ENCODE measurements at regions not wholly inside any gene's neighbourhood (a gene's known extent, or its start where the extent isn't known, plus 50 kb on each side); places are given as distances from the start of the nearest gene placed in this dataset.

DNA sequence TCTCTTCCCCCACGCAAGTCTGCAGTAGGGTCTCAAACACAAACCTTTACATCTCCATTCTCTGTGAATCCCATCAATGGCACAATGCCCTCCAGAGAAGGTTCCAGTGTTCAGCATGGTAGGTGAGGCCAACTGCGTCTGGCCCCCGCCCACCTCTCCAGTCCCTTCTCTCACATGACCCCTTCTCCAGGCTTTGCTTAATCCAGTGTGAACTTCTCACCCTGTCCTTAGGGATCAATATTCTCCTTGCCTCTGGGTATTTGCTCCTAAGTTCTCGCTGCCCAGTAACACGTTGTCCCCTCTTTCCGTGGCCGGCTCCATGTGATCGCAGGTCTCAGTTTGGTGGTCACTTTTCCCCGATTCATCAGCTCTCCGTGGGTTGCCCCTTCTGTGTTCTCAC is 225.1 kb upstream of the PMEPA1 start:
- peaks cover 56% of the 10 kb centered on the region for H3K27me3 ChIP-seq (ENCODE audit: control insufficient read depth, extremely low read depth, insufficient read depth, low read length)
- TF ChIP-seq EZH2 (IDR thresholded peaks at IDR 0.05; ENCODE audit: low read length): no peak
- TF ChIP-seq, protein P1, sequence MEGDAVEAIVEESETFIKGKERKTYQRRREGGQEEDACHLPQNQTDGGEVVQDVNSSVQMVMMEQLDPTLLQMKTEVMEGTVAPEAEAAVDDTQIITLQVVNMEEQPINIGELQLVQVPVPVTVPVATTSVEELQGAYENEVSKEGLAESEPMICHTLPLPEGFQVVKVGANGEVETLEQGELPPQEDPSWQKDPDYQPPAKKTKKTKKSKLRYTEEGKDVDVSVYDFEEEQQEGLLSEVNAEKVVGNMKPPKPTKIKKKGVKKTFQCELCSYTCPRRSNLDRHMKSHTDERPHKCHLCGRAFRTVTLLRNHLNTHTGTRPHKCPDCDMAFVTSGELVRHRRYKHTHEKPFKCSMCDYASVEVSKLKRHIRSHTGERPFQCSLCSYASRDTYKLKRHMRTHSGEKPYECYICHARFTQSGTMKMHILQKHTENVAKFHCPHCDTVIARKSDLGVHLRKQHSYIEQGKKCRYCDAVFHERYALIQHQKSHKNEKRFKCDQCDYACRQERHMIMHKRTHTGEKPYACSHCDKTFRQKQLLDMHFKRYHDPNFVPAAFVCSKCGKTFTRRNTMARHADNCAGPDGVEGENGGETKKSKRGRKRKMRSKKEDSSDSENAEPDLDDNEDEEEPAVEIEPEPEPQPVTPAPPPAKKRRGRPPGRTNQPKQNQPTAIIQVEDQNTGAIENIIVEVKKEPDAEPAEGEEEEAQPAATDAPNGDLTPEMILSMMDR (optimal IDR thresholded peaks at IDR 0.05 in 1 of 3, IDR thresholded peaks at IDR 0.05 in 1 of 3, conservative IDR thresholded peaks at IDR 0.05 in 1 of 3; ENCODE audit: extremely low read depth in 1 of 3, insufficient read depth in 2 of 3, low read length in 3 of 3): no peak
- FAIRE-seq: no peak
- H3K36me3 ChIP-seq (ENCODE audit: control insufficient read depth in 2 of 2, extremely low read depth in 1 of 2, insufficient read depth in 2 of 2, low read length in 2 of 2): no peaks in the 10 kb centered on the region
- H3K27ac ChIP-seq (ENCODE audit: control insufficient read depth, insufficient read depth, low read length): no peak overlapping the region
- H4K20me1 ChIP-seq (ENCODE audit: control insufficient read depth, extremely low read depth, insufficient read depth, low read length): no peaks in the 10 kb centered on the region
- no peaks in the 10 kb centered on the region for H3K9me1 ChIP-seq (ENCODE audit: control insufficient read depth, extremely low read depth, insufficient read depth, low read length)
- H3K4me1 ChIP-seq (ENCODE audit: control insufficient read depth, extremely low read depth, insufficient read depth, low read length): no peaks in the 10 kb centered on the region
- no peak overlapping the region for H3K9ac ChIP-seq (ENCODE audit: control insufficient read depth, extremely low read depth, insufficient read depth, low read length)
- no peak for DNase-seq (ENCODE audit: low read depth, low spot score)
- dilution Hi-C loops (cut with MboI; ENCODE audit: extremely low pct_ligation_motif_present, low sequenced_read_pairs): no loop called here
- no peak overlapping the region for H3K4me3 ChIP-seq (ENCODE audit: control insufficient read depth in 2 of 3, extremely low read depth in 1 of 3, insufficient read depth in 2 of 3, low read depth in 1 of 3, low read length in 3 of 3)
- no peak overlapping the region for H3K4me2 ChIP-seq (ENCODE audit: control insufficient read depth, extremely low read depth, insufficient read depth, low read depth, low read length)
- no peak overlapping the region for H2AFZ ChIP-seq (ENCODE audit: control insufficient read depth, low read length)
- no peaks in the 10 kb centered on the region for H3K9me3 ChIP-seq (ENCODE audit: control insufficient read depth, low read depth, low read length)
- no peaks in the 10 kb centered on the region for H3K79me2 ChIP-seq (ENCODE audit: control insufficient read depth, insufficient read depth, low read length)

DNA sequence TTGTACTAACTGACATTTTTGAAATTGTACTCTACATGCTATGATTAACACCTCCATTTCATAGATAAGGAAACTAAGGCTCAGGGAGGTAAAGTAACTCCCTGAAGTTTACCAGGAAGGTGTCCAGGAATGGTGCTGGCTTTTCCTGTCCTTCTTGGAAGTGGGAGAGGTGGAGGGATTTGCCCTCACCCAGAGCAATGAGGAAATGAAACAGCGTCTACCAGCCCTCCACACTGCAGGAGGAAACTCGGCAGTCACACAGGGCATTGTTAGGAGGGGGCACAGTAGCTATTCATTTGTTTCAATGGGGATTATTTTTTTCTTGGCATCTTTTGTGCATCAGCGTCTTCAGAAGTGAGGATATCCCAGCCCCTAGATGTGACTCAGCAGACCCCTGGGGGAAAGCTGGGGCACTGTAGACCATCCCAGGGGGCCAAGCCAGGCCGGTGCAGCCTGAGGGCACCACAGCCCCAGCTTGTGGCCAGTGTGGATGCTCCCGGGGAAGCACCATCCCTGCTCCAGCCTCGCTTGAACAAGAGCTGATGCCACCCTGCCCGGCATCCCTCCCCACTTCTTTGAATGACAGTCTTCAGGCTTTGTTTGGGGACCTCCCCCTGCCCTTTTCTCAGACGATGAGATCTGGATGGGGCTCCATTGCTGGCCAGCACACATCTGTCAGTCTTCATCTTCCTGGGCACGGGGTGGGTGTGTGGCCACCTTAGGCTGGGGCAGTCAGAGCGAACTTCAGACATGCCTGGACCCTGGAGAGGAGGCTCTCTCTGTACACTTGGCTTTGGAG is 224.4 kb upstream of the PMEPA1 start:
- Histone ChIP-seq H3K27ac (ENCODE audit: control insufficient read depth, insufficient read depth, low read length) (no peak overlapping the region), H3K79me2 (ENCODE audit: control insufficient read depth, insufficient read depth, low read length) (no peaks in the 10 kb centered on the region), H3K27me3 (ENCODE audit: control insufficient read depth, extremely low read depth, insufficient read depth, low read length) (peaks cover 58% of the 10 kb centered on the region), H3K4me2 (ENCODE audit: control insufficient read depth, extremely low read depth, insufficient read depth, low read depth, low read length) (no peak overlapping the region), H4K20me1 (ENCODE audit: control insufficient read depth, extremely low read depth, insufficient read depth, low read length) (no peaks in the 10 kb centered on the region), H2AFZ (ENCODE audit: control insufficient read depth, low read length) (no peak overlapping the region), H3K4me1 (ENCODE audit: control insufficient read depth, extremely low read depth, insufficient read depth, low read length) (no peaks in the 10 kb centered on the region), H3K4me3 (ENCODE audit: control insufficient read depth in 2 of 3, extremely low read depth in 1 of 3, insufficient read depth in 2 of 3, low read depth in 1 of 3, low read length in 3 of 3) (no peak overlapping the region), H3K9me3 (ENCODE audit: control insufficient read depth, low read depth, low read length) (no peaks in the 10 kb centered on the region), H3K9me1 (ENCODE audit: control insufficient read depth, extremely low read depth, insufficient read depth, low read length) (no peaks in the 10 kb centered on the region), H3K36me3 (ENCODE audit: control insufficient read depth in 2 of 2, extremely low read depth in 1 of 2, insufficient read depth in 2 of 2, low read length in 2 of 2) (no peaks in the 10 kb centered on the region), H3K9ac (ENCODE audit: control insufficient read depth, extremely low read depth, insufficient read depth, low read length) (no peak overlapping the region)
- no peak for DNase-seq (ENCODE audit: low read depth, low spot score)
- no peak for TF ChIP-seq EZH2 (IDR thresholded peaks at IDR 0.05; ENCODE audit: low read length)
- TF ChIP-seq, protein P1 (optimal IDR thresholded peaks at IDR 0.05 in 1 of 3, IDR thresholded peaks at IDR 0.05 in 1 of 3, conservative IDR thresholded peaks at IDR 0.05 in 1 of 3; ENCODE audit: extremely low read depth in 1 of 3, insufficient read depth in 2 of 3, low read length in 3 of 3): no peak
- dilution Hi-C loops (cut with MboI; ENCODE audit: extremely low pct_ligation_motif_present, low sequenced_read_pairs): no loop called here
- no peak for FAIRE-seq
